Mammary epithelial cell (primary cell): ENCODE measurements at regions not wholly inside any gene's neighbourhood (a gene's known extent, or its start where the extent isn't known, plus 50 kb on each side); places are given as distances from the start of the nearest gene placed in this dataset.

Source experiments
- CTCF ChIP-seq, 2 donors: IDR thresholded peaks in 1 of 2; conservative IDR thresholded peaks in 1 of 2; 2 replicates each; pipeline ENCODE4 v1.5.1; 2011 to 2012; ENCODE audit warnings: inconsistent platforms in 2 of 2, low read length in 2 of 2, mild to moderate bottlenecking in 2 of 2, control low read depth in 1 of 2, low read depth in 1 of 2; ENCODE audit not compliant: insufficient read depth in 1 of 2; ENCODE audit errors: extremely low read depth in 1 of 2
- EZH2 ChIP-seq: IDR thresholded peaks from 2 replicates; pipeline ENCODE4 v1.6.1; 2012; ENCODE audit warnings: low read length, inconsistent platforms, borderline replicate concordance

DNA sequence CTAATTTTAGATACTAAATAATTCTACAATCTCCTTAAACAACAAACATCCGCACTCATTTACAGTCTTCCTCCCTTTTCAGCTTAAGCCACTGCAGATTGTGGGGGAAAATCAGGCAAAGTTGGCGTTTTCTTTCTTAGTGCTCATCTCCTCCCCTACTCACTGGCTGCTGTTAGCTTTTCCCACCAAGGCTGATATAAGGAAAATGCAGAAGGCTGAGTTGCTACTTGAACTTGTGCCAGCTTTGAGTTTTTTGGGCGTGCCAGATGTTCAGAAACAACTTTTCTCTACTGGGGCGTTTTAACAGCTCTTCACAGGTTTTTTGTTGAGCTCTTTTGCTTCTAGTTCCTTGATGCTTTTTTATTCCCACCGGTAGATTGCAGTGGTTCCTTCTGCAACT lies 222.0 kb downstream of the PYDC2 start:
- TF ChIP-seq CTCF (conservative IDR thresholded peaks at IDR 0.05 in 1 of 2, IDR thresholded peaks at IDR 0.05 in 1 of 2; ENCODE audit: extremely low read depth in 1 of 2, insufficient read depth in 1 of 2, low read depth in 1 of 2, low read length in 2 of 2) (no peak), EZH2 (no peak)
